ENCODE measurements at regions not wholly inside any gene's neighbourhood (a gene's known extent, or its start where the extent isn't known, plus 50 kb on each side); places are given as distances from the start of the nearest gene placed in this dataset.

DNA sequence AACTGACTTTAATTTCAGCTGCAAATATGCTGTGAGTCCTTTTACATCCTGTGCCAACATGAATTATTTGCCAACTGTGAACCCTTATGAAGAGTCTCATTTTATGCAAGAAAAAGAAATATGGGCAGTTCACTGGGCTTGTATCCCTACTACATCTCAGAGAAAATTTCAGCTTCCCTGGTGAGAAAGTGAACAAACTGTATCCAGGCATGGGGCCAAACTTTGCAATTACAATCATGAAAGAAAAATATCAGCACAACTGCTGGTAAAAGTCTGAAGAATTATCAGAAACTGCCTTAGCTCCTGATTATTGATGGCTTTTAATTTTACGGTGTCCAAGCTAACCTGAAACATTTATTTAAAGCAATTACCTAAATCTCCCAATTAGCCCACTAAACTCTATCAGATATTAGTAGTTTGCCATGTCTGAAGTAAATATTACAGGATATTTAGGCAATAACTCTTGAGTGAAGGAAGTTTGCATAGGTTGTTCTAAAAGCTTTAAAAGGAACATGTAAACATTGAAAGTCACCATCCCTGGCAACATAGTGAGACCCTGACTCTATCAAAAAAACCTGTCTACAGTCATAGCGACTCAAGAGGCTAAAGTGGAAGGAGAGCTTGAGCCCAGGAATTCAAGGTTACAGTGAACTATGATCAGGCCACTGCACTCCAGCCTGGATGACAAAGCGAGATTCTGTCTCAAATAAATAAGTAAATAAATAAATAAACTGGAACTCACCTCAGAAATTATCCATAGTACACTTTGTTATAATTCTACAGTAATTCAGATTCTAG lies 83.9 kb upstream of the HCN1 start:
- H3K79me2 ChIP-seq: no peaks in the 10 kb centered on the region
- H3K27ac ChIP-seq: no peak overlapping the region
- no peak overlapping the region for H3K4me3 ChIP-seq
- H2AFZ ChIP-seq: no peak overlapping the region
- no peaks in the 10 kb centered on the region for H3K9me3 ChIP-seq (ENCODE audit: low read depth)
- no peaks in the 10 kb centered on the region for H3K36me3 ChIP-seq (replicated peaks; ENCODE audit: insufficient read depth, low read depth)
- H4K20me1 ChIP-seq (ENCODE audit: insufficient read depth, poor library complexity, severe bottlenecking): no peaks in the 10 kb centered on the region
- TF ChIP-seq EZH2phosphoT487 (IDR thresholded peaks at IDR 0.05; ENCODE audit: low read depth, severe bottlenecking, unreplicated experiment): no peak
- no peak for TF ChIP-seq EZH2 (IDR thresholded peaks at IDR 0.05; ENCODE audit: borderline replicate concordance)
- TF ChIP-seq CTCF (IDR thresholded peaks at IDR 0.05; ENCODE audit: poor library complexity): no peak
- no peaks in the 10 kb centered on the region for H3K4me1 ChIP-seq (ENCODE audit: insufficient read depth)
- H3K9me2 ChIP-seq (replicated peaks; ENCODE audit: insufficient read depth): no peaks in the 10 kb centered on the region
- DNase-seq (ENCODE audit: low spot score): no peak
- WGBS (ENCODE audit: low lambda C conversion rate, missing lambda C conversion rate): 79% methylated on average over 3 of the region's 3 CpGs
- H3K27me3 ChIP-seq: no peaks in the 10 kb centered on the region
- no peak overlapping the region for H3K4me2 ChIP-seq

GRCh38 chr5:45774528-45774927 lies 78.3 kb upstream of the HCN1 start:
- no peaks in the 10 kb centered on the region for H3K27me3 ChIP-seq
- no peak for DNase-seq (ENCODE audit: low spot score)
- no peaks in the 10 kb centered on the region for H3K4me1 ChIP-seq (ENCODE audit: insufficient read depth)
- no peaks in the 10 kb centered on the region for H4K20me1 ChIP-seq (ENCODE audit: insufficient read depth, poor library complexity, severe bottlenecking)
- no peaks in the 10 kb centered on the region for H3K9me2 ChIP-seq (replicated peaks; ENCODE audit: insufficient read depth)
- H3K27ac ChIP-seq: no peak overlapping the region
- H3K9me3 ChIP-seq (ENCODE audit: low read depth): no peaks in the 10 kb centered on the region
- H3K79me2 ChIP-seq: no peaks in the 10 kb centered on the region
- H3K4me2 ChIP-seq: no peak overlapping the region
- TF ChIP-seq CTCF (IDR thresholded peaks at IDR 0.05; ENCODE audit: poor library complexity): peak; percentile 43
- no peak for TF ChIP-seq EZH2 (IDR thresholded peaks at IDR 0.05; ENCODE audit: borderline replicate concordance)
- H3K4me3 ChIP-seq: no peak overlapping the region
- H3K36me3 ChIP-seq (replicated peaks; ENCODE audit: insufficient read depth, low read depth): no peaks in the 10 kb centered on the region
- WGBS (ENCODE audit: low lambda C conversion rate, missing lambda C conversion rate): 30% methylated on average over 1 of the region's 1 CpG
- H2AFZ ChIP-seq: no peak overlapping the region

GRCh38 chr5:45772402-45772801 lies 76.2 kb upstream of the HCN1 start:
- WGBS (ENCODE audit: low lambda C conversion rate, missing lambda C conversion rate): 96% methylated on average over 3 of the region's 3 CpGs
- no peak overlapping the region for H2AFZ ChIP-seq

More at GRCh38 chr5:45772402-45772801, 76.2 kb upstream of the HCN1 start:
- H3K4me2 ChIP-seq: no peak overlapping the region
- no peaks in the 10 kb centered on the region for H4K20me1 ChIP-seq (ENCODE audit: insufficient read depth, poor library complexity, severe bottlenecking)
- H3K36me3 ChIP-seq (replicated peaks; ENCODE audit: insufficient read depth, low read depth): no peaks in the 10 kb centered on the region
- DNase-seq (ENCODE audit: low spot score): no peak
- no peaks in the 10 kb centered on the region for H3K79me2 ChIP-seq
- H3K9me3 ChIP-seq (ENCODE audit: low read depth): no peaks in the 10 kb centered on the region
- H3K9me2 ChIP-seq (replicated peaks; ENCODE audit: insufficient read depth): no peaks in the 10 kb centered on the region
- H3K27me3 ChIP-seq: no peaks in the 10 kb centered on the region
- H3K4me1 ChIP-seq (ENCODE audit: insufficient read depth): no peaks in the 10 kb centered on the region
- no peak overlapping the region for H3K4me3 ChIP-seq
- TF ChIP-seq EZH2 (IDR thresholded peaks at IDR 0.05; ENCODE audit: borderline replicate concordance): no peak
- TF ChIP-seq CTCF (IDR thresholded peaks at IDR 0.05; ENCODE audit: poor library complexity): no peak
- no peak for TF ChIP-seq EZH2phosphoT487 (IDR thresholded peaks at IDR 0.05; ENCODE audit: low read depth, severe bottlenecking, unreplicated experiment)
- no peak overlapping the region for H3K27ac ChIP-seq

Data from hepatocyte (in vitro differentiated cells).